Right lobe of liver (tissue), 6 donors: ENCODE measurements at regions not wholly inside any gene's neighbourhood (a gene's known extent, or its start where the extent isn't known, plus 50 kb on each side); places are given as distances from the start of the nearest gene placed in this dataset.

ENCODE experiments used
- ATAC-seq, 4 donors: fragments of 200-7000 bp; cut with Tn5 transposase; one replicate each; pipeline ENCODE4 v1.9.1; 2020; ENCODE audit warnings: mild to moderate bottlenecking in 4 of 4, moderate library complexity in 4 of 4
- DNase-seq, 3 donors: peaks; one replicate each; pipeline ENCODE4 v3.0.0-alpha.2; 2020
- H3K27ac ChIP-seq, 3 donors: fragments of 200-600 bp; one replicate each; pipeline ENCODE4 v1.8.0; 2022
- H3K27me3 ChIP-seq, 2 donors: fragments of 200-600 bp; one replicate each; pipeline ENCODE4 v1.8.0; 2022
- H3K36me3 ChIP-seq, 4 donors: fragments of 200-600 bp; sonication (generic) in 1 of 4; one replicate each; pipeline versions ENCODE4 v1.5.1 to v1.8.0; 2017 to 2022; ENCODE audit warnings: control low read depth in 1 of 4
- H3K4me1 ChIP-seq, 4 donors: fragments of 200-600 bp; sonication (generic) in 1 of 4; one replicate each; pipeline versions ENCODE4 v1.5.1 to v1.8.0; 2017 to 2022; ENCODE audit warnings: control low read depth in 1 of 4
- H3K4me3 ChIP-seq, 3 donors: fragments of 200-600 bp; one replicate each; pipeline ENCODE4 v1.8.0; 2022
- H3K9me3 ChIP-seq, 4 donors: fragments of 200-600 bp; sonication (generic) in 1 of 4; one replicate each; pipeline versions ENCODE4 v1.5.1 to v1.8.0; 2017 to 2022; ENCODE audit warnings: control low read depth in 1 of 4
- POLR2A ChIP-seq: fragments of 450-650 bp; IDR thresholded peaks from one replicate; pipeline ENCODE4 v1.6.1; 2017; ENCODE audit warnings: antibody characterized with exemption, mild to moderate bottlenecking
- WGBS: methylation state at CpG from one replicate; pipeline ENCODE4 v1.1.6; 2018; ENCODE audit warnings: low coverage, low lambda C conversion rate; ENCODE audit not compliant: insufficient coverage; ENCODE audit errors: missing lambda C conversion rate; 5-methylcytosine and 5-hydroxymethylcytosine counted together
- intact Hi-C, 2 donors: fragments of 100-400 bp; cut with DNase I; formaldehyde crosslinking; loops; one replicate each; pipeline versions ENCODE4 v1.11.2 to v1.14.1; 2022
- TF ChIP-seq, protein P1 (sequence below), 4 donors: fragments of 200-600 bp in 3 of 4; fragments of 450-650 bp in 1 of 4; IDR thresholded peaks; one replicate each; pipeline versions ENCODE4 v1.5.1 to v1.8.0; 2016 to 2022; ENCODE audit warnings: antibody characterized with exemption in 4 of 4, mild to moderate bottlenecking in 2 of 4
- donor health status: DM: no; HTN: yes; CAD: no.
- donor health status: DM: no; HTN: no; CAD: no.
- donor health status: DM: no; HTN: no; CAD: no.
- donor health status: DM: no; HTN: yes; CAD: no.
- donor health status: DM: no; HTN: yes; CAD: no.

DNA sequence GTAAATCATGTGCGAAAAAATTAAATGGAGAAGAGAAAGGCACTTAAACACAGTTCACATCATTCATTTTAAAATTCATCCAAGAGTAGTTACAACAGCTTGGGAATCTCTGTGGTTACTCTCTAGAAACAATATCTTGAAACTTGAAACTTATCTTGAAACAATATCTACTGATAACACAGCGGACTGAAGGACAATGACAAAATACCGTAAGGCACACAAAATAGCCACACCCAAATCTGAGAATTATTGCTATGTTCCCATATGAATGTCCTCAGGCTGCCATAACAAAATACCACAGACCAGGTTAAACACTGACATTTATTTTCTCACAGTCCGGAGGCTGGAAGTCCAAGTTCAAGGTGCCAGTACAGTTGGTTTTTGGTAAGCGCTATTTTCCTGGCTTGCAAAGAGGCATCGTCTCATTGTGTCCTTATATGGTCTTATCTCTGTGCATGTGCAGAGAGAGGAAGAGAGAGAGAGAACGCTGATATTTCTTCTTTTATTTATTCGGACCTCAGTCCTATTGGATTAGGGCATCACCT is 122.5 kb upstream of the BTBD3 start:
- TF ChIP-seq, protein P1, sequence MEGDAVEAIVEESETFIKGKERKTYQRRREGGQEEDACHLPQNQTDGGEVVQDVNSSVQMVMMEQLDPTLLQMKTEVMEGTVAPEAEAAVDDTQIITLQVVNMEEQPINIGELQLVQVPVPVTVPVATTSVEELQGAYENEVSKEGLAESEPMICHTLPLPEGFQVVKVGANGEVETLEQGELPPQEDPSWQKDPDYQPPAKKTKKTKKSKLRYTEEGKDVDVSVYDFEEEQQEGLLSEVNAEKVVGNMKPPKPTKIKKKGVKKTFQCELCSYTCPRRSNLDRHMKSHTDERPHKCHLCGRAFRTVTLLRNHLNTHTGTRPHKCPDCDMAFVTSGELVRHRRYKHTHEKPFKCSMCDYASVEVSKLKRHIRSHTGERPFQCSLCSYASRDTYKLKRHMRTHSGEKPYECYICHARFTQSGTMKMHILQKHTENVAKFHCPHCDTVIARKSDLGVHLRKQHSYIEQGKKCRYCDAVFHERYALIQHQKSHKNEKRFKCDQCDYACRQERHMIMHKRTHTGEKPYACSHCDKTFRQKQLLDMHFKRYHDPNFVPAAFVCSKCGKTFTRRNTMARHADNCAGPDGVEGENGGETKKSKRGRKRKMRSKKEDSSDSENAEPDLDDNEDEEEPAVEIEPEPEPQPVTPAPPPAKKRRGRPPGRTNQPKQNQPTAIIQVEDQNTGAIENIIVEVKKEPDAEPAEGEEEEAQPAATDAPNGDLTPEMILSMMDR (IDR thresholded peaks at IDR 0.05), result no peak
- TF ChIP-seq POLR2A, result no peak
- no peak overlapping the region for H3K27ac ChIP-seq
- ATAC-seq (no peak), DNase-seq (no peak)
- H3K4me3 ChIP-seq, result no peak overlapping the region
- H3K9me3 ChIP-seq, result no peaks in the 10 kb centered on the region
- no peaks in the 10 kb centered on the region for H3K4me1 ChIP-seq
- H3K27me3 ChIP-seq, result no peaks in the 10 kb centered on the region
- no peaks in the 10 kb centered on the region for H3K36me3 ChIP-seq
- 80% methylated on average over 8 of the region's 8 CpGs for WGBS
- intact Hi-C loops, result no loop called here

DNA sequence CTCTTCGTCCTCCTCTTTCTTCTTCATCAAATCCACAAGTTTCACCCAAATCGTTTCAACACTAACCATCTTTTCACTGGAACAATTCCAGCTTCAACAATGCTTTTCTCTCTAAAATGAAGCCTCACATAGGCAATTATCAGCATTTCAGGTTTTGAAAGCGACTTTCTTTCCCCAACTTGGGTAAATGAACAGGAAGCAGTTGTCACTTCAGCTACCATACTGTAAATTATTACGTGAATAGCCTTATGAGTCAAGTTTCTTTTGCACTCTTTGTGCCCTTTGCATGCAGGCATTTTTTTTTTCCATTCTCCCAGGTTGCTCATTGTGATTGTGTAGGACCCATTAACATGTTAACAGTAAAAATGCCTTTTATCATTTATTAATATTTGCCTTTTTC is 121.7 kb upstream of the BTBD3 start:
- no peaks in the 10 kb centered on the region for H3K36me3 ChIP-seq
- DNase-seq, result no peak
- intact Hi-C loops, result no loop called here
- H3K27ac ChIP-seq, result no peak overlapping the region
- no peaks in the 10 kb centered on the region for H3K9me3 ChIP-seq
- no peak overlapping the region for H3K4me3 ChIP-seq
- no peak for ATAC-seq
- WGBS, result 37% methylated on average over 4 of the region's 4 CpGs
- H3K4me1 ChIP-seq, result no peaks in the 10 kb centered on the region
- H3K27me3 ChIP-seq, result no peaks in the 10 kb centered on the region
- TF ChIP-seq, protein P1 (IDR thresholded peaks at IDR 0.05), result no peak

DNA sequence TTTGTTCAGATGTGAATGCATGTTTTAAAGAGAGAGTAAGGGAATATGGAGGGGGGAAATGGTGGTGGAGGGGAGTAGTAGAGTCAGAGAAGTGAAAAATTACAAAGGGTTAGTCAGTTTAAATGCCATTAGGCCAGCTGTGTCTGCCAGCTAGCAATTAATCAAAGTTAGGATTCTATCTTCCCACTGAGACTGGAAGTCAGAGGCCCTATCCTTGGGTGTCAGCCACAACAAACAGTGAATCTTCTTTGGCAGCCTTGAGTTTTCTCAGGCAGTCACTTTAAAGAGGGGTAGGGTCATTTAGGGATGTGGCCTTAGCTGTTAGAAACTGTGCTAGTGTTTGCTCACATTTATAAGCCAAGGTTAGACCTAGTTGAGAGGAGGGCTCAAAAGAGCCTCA is 120.5 kb upstream of the BTBD3 start:
- DNase-seq, result no peak
- Histone ChIP-seq H3K9me3 (no peaks in the 10 kb centered on the region), H3K27ac (no peak overlapping the region), H3K4me3 (no peak overlapping the region), H3K36me3 (no peaks in the 10 kb centered on the region), H3K4me1 (no peaks in the 10 kb centered on the region), H3K27me3 (no peaks in the 10 kb centered on the region)
- intact Hi-C loops, result no loop called here
- ATAC-seq, result no peak
- TF ChIP-seq, protein P1 (IDR thresholded peaks at IDR 0.05), result no peak
- no peak for TF ChIP-seq POLR2A

DNA sequence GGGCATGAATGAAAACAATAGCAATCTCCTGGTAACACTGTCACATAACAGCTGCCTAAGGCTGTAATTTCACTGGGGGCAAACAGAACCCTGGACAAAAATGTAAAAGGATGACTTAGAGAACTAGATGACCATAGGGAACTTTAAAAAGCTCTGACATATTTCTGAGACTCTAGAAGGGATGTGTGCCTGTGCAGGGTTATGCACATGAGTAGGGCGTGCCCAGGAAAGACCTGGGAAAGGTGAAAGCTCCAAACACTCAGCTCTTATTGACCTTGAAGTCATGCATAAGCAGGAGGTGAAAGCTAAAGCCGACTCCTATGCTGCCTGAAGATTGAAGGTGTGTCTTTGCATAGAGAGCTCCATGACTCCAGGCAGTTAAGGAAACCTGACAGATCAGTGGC is 118.4 kb upstream of the BTBD3 start:
- Histone ChIP-seq H3K4me3 (no peak overlapping the region), H3K36me3 (no peaks in the 10 kb centered on the region), H3K27ac (no peak overlapping the region), H3K4me1 (no peaks in the 10 kb centered on the region), H3K9me3 (no peaks in the 10 kb centered on the region), H3K27me3 (no peaks in the 10 kb centered on the region)
- DNase-seq (no peak), ATAC-seq (no peak)
- 48% methylated on average over 2 of the region's 2 CpGs for WGBS
- intact Hi-C loops, result no loop called here
- TF ChIP-seq, protein P1 (IDR thresholded peaks at IDR 0.05), result no peak
- no peak for TF ChIP-seq POLR2A
